PC-9 (cell line): ENCODE measurements at regions not wholly inside any gene's neighbourhood (a gene's known extent, or its start where the extent isn't known, plus 50 kb on each side); places are given as distances from the start of the nearest gene placed in this dataset.

ENCODE experiments used
- BruUV-seq: library from RNA; stranded (reverse); fragments of 400-500 nt; replicated peaks from 2 replicates; lab custom pipeline; 2021; lab: Mats Ljungman, UMichigan
- CTCF ChIA-PET: fragments of 300-600 bp; sonication (Branson Sonifier 250); formaldehyde crosslinking; loops from one replicate; lab custom pipeline; 2022; ENCODE audit warnings: antibody characterized with exemption; lab: Charles Lee
- POLR2A ChIA-PET: fragments of 300-600 bp; sonication (Branson Sonifier 250); formaldehyde crosslinking; loops from one replicate; lab custom pipeline; 2022; ENCODE audit warnings: antibody characterized with exemption; ENCODE audit not compliant: unreplicated experiment; lab: Charles Lee
- DNase-seq, 2 experiments: peaks; one replicate each; pipeline versions ENCODE4 v3.0.0 to v3.0.0-alpha.2; 2015 to 2022; ENCODE audit warnings: mixed read lengths in 1 of 2
- H2AFZ ChIP-seq: fragments of 200-600 bp; sonication (generic); 2 replicates; pipeline ENCODE4 v1.8.1; 2017; ENCODE audit warnings: antibody characterized with exemption
- H3F3A ChIP-seq: fragments of 200-600 bp; sonication (generic); 2 replicates; pipeline ENCODE4 v1.8.1; 2017; ENCODE audit warnings: antibody characterized with exemption, mild to moderate bottlenecking, low read depth; ENCODE audit not compliant: insufficient read depth
- H3K27ac ChIP-seq: fragments of 200-600 bp; sonication (generic); 2 replicates; pipeline ENCODE4 v1.6.1; 2016; ENCODE audit warnings: mixed run types
- H3K27me3 ChIP-seq: fragments of 200-600 bp; sonication (generic); 2 replicates; pipeline ENCODE4 v1.6.1; 2016; ENCODE audit warnings: low read depth, mixed run types; ENCODE audit not compliant: insufficient read depth
- H3K36me3 ChIP-seq: fragments of 200-600 bp; sonication (generic); 2 replicates; pipeline ENCODE4 v1.6.1; 2016; ENCODE audit warnings: low read depth, mixed run types
- H3K4me1 ChIP-seq: fragments of 200-600 bp; sonication (generic); replicated peaks from 2 replicates; pipeline ENCODE4 v1.6.1; 2016; ENCODE audit warnings: mixed run types; ENCODE audit not compliant: insufficient read depth
- H3K4me2 ChIP-seq: fragments of 200-600 bp; sonication (generic); 2 replicates; pipeline ENCODE4 v1.6.1; 2017; ENCODE audit warnings: mixed run types
- H3K4me3 ChIP-seq: fragments of 200-600 bp; sonication (generic); 2 replicates; pipeline ENCODE4 v1.6.1; 2016; ENCODE audit warnings: mixed run types
- H3K79me2 ChIP-seq: fragments of 200-600 bp; sonication (generic); 2 replicates; pipeline ENCODE4 v1.6.1; 2017; ENCODE audit warnings: low read depth, mixed run types
- H3K9me2 ChIP-seq: fragments of 200-600 bp; sonication (generic); 2 replicates; pipeline ENCODE4 v1.8.1; 2017; ENCODE audit warnings: mild to moderate bottlenecking; ENCODE audit not compliant: insufficient read depth
- H3K9me3 ChIP-seq: fragments of 200-600 bp; sonication (generic); 2 replicates; pipeline ENCODE4 v1.8.1; 2016; ENCODE audit warnings: low read depth; ENCODE audit not compliant: insufficient read depth
- H4K20me1 ChIP-seq: fragments of 200-600 bp; sonication (generic); 2 replicates; pipeline ENCODE4 v1.8.1; 2017; ENCODE audit not compliant: insufficient read depth
- EZH2 ChIP-seq: fragments of 200-600 bp; sonication (generic); IDR thresholded peaks from 2 replicates; pipeline ENCODE4 v1.8.0; 2017; ENCODE audit warnings: antibody characterized with exemption, low read depth
- intact Hi-C: fragments of 100-400 bp; cut with micrococcal nuclease; formaldehyde crosslinking; loops from one replicate; pipeline ENCODE4 v1.10.0; 2022; ENCODE audit not compliant: unreplicated experiment
- TF ChIP-seq, protein P1 (sequence below): fragments of 200-600 bp; sonication (generic); conservative IDR thresholded peaks from 2 replicates; pipeline ENCODE4 v1.6.1; 2017; ENCODE audit warnings: mixed run types, antibody characterized with exemption, mild to moderate bottlenecking, moderate library complexity

DNA sequence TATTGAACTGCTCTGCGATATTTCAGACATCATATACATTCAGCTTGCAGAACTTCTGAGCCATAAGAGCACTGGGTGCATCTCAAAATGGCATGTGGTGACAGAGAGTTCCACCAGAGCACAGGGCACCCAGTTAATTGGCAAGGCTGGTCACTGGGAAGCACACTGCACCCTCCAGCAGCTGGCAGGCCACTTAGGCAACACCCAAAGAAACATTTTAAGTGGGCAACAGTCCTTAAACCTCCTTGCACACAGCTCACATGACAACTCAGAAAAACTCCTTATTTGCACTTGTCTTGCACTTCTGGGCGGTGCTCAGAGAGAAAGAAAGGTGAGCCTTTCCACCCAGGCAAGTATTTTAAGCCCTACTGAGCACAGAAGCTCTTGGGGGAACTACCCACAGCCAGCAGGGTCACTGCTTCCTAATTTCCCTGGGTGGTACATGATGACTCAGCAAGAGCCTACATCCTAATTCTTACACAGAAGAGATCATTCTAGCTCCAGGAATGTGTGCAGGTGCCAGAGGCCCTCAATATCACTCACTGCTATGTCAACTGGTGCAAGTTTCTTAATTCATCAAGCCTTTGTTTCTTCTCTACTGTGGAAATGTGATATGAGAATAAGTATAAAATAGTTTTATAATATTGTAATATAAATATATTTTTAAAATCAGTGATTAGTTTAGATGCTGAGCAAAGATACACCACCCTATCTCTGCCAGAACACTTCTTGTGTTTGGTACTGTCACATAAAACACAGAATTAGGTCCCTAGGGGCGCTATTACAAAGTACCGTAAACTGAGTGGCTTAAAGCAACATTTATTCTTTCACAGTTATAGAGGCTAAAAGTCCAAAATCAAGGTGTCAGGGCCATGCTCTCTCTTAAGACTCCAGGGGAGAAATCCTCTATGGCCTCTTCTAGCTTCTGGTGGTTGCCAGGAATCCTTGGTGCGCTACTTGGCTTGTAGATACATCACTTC, 155.1 kb upstream of the PPARGC1A start:
- Histone ChIP-seq H3K27me3 (no peaks in the 10 kb centered on the region), H3F3A (no peaks in the 10 kb centered on the region), H3K36me3 (no peaks in the 10 kb centered on the region), H4K20me1 (no peaks in the 10 kb centered on the region), H3K4me3 (no peak overlapping the region), H3K4me2 (no peak overlapping the region), H3K9me3 (no peaks in the 10 kb centered on the region), H2AFZ (no peak overlapping the region), H3K9me2 (no peaks in the 10 kb centered on the region), H3K4me1 (no peaks in the 10 kb centered on the region), H3K79me2 (no peaks in the 10 kb centered on the region), H3K27ac (no peak overlapping the region)
- ChIA-PET POLR2A (no interaction called here), CTCF (no interaction called here)
- BruUV-seq: no TSS peak
- intact Hi-C loops: no loop called here
- TF ChIP-seq, protein P1, sequence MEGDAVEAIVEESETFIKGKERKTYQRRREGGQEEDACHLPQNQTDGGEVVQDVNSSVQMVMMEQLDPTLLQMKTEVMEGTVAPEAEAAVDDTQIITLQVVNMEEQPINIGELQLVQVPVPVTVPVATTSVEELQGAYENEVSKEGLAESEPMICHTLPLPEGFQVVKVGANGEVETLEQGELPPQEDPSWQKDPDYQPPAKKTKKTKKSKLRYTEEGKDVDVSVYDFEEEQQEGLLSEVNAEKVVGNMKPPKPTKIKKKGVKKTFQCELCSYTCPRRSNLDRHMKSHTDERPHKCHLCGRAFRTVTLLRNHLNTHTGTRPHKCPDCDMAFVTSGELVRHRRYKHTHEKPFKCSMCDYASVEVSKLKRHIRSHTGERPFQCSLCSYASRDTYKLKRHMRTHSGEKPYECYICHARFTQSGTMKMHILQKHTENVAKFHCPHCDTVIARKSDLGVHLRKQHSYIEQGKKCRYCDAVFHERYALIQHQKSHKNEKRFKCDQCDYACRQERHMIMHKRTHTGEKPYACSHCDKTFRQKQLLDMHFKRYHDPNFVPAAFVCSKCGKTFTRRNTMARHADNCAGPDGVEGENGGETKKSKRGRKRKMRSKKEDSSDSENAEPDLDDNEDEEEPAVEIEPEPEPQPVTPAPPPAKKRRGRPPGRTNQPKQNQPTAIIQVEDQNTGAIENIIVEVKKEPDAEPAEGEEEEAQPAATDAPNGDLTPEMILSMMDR: no peak
- TF ChIP-seq EZH2: no peak
- DNase-seq: no peak

DNA sequence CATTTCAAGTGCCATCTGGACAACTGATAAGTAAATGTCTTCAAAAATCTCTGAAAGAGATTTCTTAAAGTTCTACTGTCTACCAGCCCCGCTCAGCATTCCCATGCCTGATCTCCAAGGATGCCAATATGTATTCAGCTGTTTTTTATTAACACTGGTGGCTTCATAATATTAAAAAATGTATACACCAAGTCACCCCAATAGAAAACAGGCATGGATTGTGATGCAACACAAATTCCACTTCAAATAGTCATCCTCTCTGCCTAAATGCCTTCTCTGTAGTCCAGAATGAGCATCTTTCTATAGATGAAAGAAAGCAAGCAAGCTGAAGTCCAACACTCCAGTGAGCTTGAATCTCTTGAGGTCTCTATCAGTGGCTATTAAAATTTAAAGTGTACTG, 152.2 kb upstream of the PPARGC1A start:
- ChIA-PET POLR2A (no interaction called here), CTCF (no interaction called here)
- no TSS peak for BruUV-seq
- no peaks in the 10 kb centered on the region for H3F3A ChIP-seq
- H3K4me3 ChIP-seq: no peak overlapping the region
- H3K4me1 ChIP-seq: no peaks in the 10 kb centered on the region
- no peak overlapping the region for H3K4me2 ChIP-seq
- H3K9me3 ChIP-seq: no peaks in the 10 kb centered on the region
- H3K9me2 ChIP-seq: no peaks in the 10 kb centered on the region
- H4K20me1 ChIP-seq: no peaks in the 10 kb centered on the region
- H3K79me2 ChIP-seq: no peaks in the 10 kb centered on the region
- no peak overlapping the region for H2AFZ ChIP-seq
- H3K27me3 ChIP-seq: no peaks in the 10 kb centered on the region
- intact Hi-C loops: no loop called here
- TF ChIP-seq, protein P1: no peak
- no peak for TF ChIP-seq EZH2
- no peak overlapping the region for H3K27ac ChIP-seq
- no peaks in the 10 kb centered on the region for H3K36me3 ChIP-seq
- DNase-seq: no peak

DNA sequence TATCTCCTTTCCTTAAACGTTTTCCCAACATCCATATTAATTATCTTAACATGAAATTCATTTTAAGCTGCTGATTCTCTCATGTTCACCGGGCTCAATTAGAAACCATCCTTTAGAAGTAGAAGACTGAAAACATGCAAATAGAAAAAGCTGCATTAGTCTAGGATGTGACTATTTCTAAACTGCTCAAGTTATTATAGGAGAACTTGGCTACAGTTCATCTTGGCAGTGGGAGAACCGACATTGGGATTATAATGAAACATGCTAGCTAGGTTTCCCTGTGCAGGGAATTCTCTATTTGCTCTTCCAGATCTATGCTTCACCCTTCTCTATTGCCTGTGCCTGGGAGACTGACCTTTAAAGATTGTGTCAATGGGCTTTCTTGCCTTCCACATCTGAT, 151.0 kb upstream of the PPARGC1A start:
- Histone ChIP-seq H3K36me3 (no peaks in the 10 kb centered on the region), H3K4me1 (no peaks in the 10 kb centered on the region), H2AFZ (no peak overlapping the region), H3K27ac (no peak overlapping the region), H3K27me3 (no peaks in the 10 kb centered on the region), H3K9me2 (no peaks in the 10 kb centered on the region), H3K4me2 (no peak overlapping the region), H4K20me1 (no peaks in the 10 kb centered on the region), H3K4me3 (no peak overlapping the region), H3K9me3 (no peaks in the 10 kb centered on the region), H3K79me2 (no peaks in the 10 kb centered on the region), H3F3A (no peaks in the 10 kb centered on the region)
- no TSS peak for BruUV-seq
- ChIA-PET CTCF (no interaction called here), POLR2A (no interaction called here)
- intact Hi-C loops: no loop called here
- DNase-seq: no peak
- TF ChIP-seq, protein P1: no peak
- no peak for TF ChIP-seq EZH2
